ENCODE measurements at regions not wholly inside any gene's neighbourhood (a gene's known extent, or its start where the extent isn't known, plus 50 kb on each side); places are given as distances from the start of the nearest gene placed in this dataset.

DNA sequence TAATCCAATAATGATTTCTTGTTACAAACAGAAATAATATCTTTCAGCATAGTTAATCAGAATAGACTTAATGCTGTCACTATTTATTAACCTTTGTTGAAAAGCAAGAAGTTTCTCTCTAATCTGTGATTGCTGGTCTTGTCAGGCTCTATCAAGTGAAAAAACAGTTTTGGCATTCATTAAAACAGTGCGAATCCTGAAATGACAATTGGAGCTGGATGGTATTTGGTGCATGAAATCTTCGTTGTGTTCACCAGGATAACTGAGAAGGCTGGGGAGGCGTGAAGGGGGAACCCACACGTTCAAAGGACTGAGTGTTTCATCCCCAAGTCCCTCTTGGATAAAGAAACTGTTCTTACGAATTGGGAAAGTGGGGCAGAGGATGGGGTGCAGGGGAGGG lies 190.2 kb upstream of the MYL2 start:
- no peak for DNase-seq (ENCODE audit: low spot score)

DNA sequence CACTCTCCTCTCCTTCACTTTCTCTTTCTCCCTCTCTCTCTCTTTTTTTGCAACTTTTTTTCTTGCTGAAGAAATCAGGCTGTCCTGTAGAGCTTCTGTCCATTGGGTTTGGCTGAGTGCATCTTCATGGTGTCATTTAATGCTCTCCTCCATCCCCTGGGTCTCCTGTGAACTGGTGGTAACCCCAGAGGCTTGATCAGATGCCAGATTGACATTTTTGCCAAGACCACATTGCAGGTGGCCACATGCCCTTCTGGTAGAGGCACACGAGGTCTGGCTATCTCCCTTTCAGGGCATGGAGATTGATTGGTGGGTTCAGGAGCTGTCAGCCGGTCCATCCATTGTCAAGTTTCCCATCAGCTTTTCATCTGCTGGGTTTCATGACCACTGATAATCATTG lies 188.3 kb upstream of the MYL2 start:
- DNase-seq (ENCODE audit: low spot score) = no peak

DNA sequence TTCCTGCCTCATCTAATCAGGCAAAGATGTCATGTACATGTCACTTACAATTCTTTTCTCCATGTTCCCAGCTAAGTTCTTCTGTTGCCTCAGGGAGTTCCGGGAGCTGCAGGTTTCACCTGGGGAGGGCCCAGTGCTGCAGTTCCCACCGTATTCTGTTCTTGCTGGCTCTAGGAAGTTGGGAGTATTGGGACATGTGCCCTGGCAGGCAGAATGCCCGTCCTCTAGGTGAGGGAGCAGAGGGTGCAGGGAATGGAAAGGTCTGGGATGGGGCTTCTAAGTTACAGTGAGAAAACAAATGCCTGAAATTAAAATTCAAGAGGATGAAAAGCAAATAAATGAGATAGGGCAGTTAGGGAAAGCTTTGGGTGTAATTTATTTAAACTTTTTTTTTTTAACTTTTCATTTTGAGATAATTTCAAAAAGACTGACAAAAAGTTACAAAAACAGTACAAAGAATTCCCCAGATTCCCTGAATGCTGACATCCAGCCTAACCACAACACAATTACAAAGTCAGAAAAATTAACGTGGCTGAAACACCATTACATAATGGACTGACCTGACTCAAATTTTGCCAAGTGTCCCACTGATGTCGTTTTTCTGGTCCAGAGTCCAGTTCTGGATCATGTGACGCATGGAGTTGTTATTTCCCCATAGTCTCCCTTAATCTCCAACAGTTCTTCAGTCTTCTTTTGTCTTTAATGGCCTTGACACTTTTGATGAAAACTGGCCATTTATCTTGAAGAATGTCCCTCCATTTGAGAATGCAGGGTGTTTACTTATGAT lies 187.2 kb upstream of the MYL2 start:
- DNase-seq (ENCODE audit: low spot score) = no peak

DNA sequence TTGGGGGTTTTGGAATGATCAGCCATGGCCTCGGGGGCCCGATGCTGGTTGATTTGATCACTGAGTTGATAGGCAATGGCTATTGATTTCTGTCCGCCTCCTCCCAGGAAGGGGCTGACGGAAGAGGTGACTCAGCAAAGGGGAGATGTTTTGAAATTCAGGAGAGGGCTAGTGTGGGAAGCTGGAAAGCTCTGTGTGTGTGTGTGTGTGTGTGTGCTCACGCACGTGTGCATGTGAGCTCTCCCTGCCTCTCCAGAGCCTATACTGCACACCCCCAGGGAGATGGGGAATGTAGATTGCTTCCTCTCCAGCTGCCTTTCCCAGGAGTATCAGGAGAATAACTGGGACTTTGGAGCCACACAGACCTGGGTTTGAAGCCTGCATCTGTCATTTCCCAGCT lies 184.9 kb upstream of the MYL2 start:
- DNase-seq (ENCODE audit: low spot score) = no peak

DNA sequence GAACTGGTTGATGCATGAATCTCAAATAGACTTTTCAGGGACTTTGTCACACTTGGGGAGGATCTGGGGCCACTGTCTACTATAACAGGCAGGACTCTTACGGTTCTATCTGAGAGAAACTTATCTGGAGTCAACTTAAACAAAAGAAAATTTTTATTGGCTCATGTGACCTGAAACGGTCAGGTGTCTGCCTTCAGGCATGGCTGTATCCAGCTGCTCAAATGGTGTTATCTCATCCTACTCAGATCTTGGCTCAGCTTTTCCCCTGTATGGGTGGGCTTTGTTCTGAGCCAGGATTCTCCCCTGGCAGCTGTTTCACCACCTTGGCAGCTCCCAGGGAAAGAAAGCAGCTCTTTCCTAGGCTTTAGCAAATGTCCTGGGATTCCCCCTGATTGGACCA lies 183.2 kb upstream of the MYL2 start:
- no peak for DNase-seq (ENCODE audit: low spot score)

DNA sequence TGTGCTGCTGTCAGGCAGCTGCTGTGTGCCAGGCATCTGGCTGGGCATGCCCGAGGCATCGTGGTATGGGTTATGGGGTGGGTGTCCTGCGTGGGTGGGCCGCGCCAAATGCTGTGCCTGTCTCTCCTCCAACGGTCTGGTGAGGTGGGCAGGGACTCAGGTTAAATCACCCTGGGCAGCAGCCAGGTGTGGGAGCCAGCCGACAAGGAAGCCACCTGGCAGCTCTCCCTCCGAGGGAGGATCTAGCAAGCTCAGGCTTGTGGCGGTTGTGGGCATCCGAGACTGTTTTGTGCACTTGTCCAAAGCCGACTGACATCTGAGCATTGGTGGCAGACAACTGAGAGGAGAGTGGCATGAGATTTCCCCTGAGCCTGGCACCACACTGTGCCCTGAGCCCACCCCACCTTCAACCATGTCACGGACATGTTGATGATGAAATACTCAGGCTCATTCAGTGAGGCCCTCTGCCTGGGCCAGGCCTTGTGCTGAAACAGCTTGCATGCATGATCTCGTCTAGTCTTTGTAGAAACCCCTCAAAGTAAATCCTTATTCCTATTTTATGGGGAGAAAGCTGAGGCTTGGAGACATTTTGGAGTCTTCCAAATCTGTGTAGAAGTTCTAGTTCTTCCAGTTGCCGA lies 181.8 kb upstream of the MYL2 start:
- DNase-seq (ENCODE audit: low spot score) = no peak

DNA sequence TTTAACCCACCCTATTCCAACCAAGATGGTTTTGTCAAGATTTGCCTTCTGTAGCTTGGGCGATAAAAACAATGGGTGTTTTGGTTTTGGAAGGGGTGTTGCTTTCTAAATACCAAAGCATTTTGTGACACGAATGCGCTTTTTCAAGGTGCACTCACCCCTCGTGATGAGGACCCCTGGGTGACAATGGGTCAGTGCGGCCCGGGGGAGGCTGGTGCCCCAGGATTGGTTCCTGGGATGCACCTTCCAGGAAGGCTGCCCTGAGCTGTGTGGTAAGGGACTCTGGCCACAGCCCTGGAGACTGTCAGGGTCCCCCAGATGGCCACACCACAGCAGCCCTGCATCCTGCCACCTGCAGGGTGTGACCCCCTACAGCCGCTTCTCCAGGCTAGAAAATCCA lies 180.6 kb upstream of the MYL2 start:
- DNase-seq (ENCODE audit: low spot score) = no peak

DNA sequence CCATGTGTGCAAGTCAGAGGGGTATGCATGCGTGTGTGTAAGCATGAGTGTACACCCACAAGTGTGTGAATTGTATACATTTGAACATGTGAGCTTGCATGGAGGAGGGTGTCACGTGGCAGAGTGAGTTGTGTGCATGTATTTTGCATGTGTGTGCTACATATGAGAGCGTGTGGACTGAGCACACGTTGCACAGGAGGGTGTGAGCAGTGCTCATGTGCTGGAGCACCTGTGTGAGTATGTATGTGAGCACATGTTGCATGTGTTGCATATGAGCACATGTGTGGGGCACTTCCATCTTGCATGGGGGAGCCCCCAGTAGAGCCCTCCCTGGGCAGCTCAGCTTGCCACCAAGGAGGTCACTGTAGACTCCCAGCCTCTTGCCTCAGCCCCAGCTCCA lies 180.2 kb upstream of the MYL2 start:
- DNase-seq (ENCODE audit: low spot score) = no peak

DNA sequence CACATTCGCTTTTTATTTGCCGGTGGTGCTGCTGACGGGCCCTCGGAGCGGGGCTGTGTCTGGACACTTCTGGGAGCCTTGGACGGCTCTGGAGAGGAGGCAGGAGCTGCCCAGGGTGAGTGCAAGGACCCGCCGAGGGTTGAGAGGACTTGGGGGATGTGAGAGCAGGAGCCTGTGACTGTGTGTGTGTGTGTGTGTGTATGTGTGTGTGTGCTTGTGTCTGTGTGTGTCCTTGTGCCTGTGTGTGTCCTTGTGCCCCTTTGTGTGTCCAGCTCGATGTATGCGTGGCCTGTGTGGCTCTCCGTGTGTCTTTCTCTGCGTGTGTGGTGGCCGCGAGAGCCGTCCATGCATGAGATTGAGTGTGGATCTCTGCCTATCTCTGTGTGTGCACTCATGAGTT lies 179.6 kb upstream of the MYL2 start:
- DNase-seq (ENCODE audit: low spot score) = no peak

DNA sequence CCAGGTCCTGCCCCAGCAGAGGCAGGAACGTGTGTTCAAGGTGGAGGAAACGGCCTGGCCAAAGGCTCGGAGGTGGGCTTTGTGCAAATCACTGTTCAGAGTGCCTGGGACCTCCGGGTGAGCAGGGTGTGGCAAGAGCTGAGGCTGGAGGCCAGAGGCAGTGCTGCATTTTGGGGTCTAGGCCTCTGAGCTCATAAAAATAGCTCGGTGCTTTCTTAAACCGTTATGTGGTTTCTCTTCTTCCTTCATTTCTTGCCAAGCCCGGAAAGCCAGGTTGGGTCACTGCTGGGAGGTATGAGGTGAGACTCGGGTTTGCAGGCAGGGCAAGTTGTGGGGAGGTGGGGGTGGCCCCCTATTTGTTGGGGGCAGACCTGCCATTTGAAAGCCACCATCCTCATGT lies 178.8 kb upstream of the MYL2 start:
- DNase-seq (ENCODE audit: low spot score) = no peak

DNA sequence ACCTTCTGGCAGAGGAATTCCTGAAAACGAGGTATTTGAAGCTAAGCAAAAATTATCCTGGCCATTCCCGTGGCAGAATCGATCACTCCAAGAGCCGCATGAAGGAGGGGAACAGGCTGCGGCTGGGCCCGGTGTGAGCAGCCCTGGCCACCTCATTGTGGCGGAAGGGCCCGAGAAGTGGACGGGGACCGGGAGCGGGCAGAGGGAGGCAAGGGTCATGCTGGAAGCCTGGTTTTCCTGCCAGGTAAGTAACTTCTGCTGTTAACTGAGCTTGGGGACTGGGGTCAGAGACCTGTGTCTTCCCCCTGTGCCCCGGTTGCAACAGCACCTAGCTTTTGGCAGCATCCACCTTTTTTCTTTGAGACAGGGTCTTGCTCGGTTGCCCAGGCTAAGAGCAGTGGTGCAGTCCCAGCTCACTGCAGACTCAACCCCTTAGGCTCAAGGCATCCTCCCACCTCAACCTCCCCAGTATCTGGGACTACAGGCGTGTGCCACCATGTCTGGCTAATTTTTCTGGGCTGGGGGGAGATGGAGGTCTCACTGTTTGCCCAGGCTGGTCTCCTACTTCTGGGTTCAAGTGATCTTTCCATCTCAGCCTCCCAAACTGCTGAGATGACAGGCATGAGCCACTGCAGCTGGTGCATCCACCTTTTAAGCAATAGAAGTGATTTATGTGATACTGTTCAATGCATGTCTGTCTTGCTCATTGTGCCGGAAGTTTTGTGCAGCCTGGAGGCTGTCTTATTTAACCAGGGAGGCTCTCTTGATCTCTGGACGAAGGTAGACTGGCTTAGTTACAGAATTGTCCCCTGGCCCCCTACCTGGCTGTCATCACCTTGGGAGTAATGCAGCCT lies 174.0 kb upstream of the MYL2 start:
- DNase-seq (ENCODE audit: low spot score) = no peak

DNA sequence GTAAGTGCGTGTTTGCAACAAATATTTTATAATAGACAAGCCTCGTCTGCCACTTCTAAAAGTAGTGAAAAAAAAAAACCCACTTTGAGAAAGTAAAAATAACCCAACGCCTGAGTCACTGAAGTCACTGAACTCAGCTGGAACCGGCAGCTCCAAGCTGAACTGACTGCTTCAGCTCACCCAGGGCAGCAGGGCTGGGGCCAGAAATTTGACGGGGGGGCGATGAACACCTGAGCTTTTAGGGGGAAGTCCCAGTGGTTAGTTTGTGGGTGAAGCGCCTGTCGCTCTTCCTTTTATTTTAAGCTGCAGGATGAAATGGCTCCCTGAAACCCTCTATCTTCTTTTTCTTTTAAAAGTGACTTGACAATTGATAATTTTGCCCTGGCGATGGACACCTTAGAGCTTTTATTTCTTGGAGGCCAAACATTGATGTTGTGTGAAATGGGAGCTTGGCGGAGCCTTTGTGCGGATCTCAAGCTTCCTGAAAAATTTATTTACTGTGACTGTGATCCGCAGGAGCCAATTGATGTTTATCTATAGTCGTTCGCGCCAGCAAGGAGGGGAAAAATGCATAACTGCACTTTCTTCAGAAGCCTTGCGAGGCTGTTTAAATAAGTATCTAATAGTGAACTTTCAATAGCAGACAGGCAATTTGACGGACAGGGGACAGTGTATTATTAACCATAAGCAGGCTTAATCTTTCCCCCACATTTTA lies 173.2 kb upstream of the MYL2 start:
- DNase-seq (ENCODE audit: low spot score) = peak; percentile 24

DNA sequence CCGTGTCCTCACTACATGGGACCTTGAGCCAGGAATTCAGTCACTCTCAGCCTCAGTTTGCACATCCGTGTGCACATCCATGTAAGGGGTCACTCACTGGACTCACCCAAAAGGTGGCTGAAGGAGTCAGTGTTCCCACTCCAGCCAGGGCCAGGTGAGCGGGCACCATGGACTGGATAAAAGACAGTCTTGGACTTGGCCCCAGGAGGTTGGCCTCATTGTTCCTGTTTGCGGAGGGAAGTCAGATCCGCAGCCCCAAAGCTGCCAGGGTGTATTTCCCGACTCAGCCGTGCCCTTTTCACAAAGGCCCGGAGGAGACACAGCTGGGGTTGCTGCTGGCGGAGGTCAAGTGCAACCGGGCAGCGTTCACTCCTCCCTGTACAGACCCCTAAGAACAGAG lies 170.7 kb upstream of the MYL2 start:
- DNase-seq (ENCODE audit: low spot score) = no peak

DNA sequence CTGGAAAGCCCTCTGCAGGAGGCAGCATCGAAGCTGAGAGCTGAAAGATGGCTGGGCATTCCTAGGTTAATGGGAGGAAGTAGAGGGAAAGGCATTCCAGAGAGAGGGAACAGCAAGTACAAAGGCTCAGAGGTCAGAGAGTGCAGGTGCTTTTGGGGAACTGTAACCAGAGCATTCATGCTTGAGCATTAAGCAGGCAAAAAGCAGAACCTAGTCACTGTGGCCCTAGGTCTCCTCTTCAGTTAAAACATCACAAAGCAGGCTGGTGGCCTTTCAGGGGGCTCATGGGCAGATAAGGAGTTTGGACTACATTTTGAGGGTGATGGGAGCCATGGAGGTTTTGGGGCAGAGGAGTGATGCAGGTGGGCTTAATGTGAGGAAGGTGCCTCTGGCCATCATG lies 169.2 kb upstream of the MYL2 start:
- no peak for DNase-seq (ENCODE audit: low spot score)

DNA sequence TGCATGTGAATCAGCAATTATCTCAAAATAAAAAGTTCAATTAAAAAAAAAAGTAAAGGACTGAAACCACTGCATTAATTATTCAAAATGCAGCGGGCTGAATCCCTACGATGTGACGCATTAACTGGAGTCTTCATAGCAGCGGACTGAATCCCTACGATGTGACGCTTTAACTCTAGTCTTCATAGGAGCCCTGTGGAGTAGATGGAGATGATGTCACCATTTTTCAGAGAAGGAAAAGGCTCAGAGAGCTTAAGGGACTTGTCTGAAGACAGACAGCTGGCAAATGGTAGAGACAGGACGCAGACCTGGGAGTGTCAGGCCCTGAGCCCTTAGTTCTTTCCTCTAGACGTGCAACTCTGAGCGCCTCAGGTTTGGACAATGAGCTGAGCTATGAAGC lies 168.0 kb upstream of the MYL2 start:
- no peak for DNase-seq (ENCODE audit: low spot score)

DNA sequence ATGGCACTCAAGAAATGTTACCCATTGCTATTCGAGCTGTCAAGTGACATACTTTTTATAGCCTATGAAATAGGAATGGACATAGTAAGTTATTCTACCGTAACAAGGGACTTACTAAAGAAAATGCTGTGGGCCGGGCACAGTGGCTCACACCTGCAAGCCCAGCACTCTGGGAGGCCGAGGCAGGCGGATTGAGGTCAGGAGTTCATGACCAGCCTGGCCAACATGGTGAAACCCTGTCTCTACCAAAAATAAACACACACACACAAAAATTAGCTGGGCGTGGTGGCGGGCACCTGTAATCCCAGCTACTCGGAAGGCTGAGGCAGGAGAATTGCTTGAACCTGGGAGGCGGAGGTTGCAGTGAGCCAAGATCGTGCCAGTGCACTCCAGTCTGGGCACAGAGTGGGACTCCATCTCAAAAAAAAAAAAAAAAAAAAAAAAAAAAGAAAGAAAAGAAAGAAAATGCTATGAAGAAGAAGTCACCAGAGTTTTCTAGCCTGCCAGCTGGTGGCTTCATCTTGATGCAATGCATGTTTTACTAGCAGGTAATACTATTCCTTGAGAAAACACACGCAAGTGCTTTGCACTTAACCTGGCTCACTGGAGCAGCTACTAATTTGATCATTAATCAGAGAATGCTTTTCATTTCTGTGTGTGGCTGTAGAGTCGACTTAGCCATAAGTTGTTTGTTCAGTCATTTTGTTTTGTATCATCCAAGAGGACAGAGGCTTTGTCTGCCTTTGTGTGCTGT lies 166.7 kb upstream of the MYL2 start:
- no peak for DNase-seq (ENCODE audit: low spot score)

DNA sequence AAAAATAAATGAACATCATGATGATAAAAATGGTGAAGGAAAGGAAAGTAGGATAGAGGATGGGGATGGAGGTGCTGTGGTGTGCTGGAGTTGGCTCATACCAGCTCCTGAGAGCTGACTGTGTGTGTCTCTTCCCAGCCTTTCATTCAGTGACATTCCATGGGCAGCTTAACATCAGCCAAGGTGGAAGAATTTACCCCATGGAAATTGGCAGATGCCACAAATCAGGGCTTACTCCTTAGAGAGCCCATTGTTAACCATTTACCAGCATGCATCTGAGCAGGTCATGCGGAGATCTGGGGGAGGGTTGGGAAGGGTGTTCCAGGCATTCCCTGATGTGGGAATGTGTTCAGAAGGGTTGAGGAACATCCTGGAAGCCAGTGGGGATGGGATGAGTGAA lies 164.7 kb upstream of the MYL2 start:
- DNase-seq (ENCODE audit: low spot score) = no peak

DNA sequence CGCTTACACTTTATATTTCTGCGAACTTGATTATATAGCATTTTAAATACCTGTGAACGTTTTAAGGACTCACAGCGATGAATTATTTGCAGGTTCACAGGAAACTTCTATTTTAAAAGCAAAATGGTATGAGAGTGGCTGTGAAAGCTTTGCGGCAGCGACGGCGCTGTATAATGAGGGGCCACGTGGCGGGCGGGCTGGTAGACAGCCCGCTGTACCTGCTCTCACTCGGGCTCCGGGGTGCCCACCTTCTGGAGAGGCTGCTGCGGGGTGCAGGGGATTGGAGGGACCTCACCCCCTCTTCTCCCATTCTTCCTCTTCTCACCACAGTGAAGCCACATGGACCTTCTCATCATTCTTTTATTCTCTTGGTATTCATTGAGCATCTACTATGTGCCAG lies 164.2 kb upstream of the MYL2 start:
- DNase-seq (ENCODE audit: low spot score) = no peak

DNA sequence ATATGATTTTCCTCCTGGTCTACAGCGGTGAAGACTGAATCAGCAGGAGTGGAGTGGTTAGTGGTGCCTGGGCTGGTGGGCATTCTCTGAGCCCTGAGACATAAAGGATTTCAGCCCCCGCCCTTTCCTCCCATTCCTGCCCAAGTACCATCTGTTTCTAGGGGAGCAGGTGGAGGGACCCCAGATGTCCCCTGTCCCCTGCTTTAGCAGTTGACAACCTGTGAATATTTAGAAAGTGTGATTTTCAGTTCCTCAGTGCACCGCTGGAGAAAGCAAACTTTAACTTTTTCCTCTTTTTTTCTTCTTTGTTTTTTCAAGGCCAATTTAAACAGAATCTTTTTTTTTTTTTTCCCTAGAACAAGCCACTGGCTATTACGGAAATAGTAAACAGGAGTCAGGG lies 163.8 kb upstream of the MYL2 start:
- no peak for DNase-seq (ENCODE audit: low spot score)

DNA sequence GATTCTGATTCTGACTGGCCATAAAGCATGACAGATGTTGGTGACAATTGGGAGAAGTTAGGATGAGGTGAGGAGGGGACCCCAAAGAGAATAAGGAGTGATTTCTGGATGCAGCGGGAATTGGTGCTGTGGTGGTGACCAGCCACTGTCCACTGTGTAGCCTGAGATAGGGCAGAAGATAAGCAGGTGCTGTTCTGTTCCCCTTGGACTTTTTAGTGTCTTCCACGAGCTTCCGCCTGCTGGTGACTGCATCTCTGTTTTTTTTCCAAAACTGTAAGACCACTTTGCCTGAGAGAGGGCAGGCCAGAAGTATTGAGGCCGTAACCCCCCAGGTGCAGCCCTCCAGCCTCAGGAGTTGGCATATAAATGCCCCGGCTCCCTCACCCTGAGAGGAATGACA lies 161.2 kb upstream of the MYL2 start:
- DNase-seq (ENCODE audit: low spot score) = no peak

DNA sequence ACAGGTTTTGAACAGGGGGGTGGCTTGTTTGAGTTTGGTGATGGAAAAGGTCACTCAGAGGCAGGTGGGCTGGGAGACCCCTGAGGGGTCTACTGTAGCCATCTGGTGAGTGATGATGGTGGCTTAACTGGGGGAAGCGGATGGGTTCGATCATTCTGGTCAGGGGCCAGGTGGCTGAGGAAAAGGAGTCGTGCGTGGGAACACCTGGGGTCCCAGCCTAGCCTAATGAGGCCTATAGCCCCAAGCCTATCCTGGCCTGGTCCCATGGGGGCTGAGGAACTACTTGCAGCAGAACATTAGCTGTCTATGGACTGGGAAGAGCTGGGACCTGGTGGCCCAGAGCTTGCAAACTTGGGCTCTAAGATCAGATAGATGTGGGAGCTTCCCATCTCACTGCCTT lies 158.4 kb upstream of the MYL2 start:
- DNase-seq (ENCODE audit: low spot score) = no peak

Measured in CD4-positive, alpha-beta T cell treated with Interleukin-6 at 100 ng/mL for 8 hours (primary cell).